ENCODE measurements at regions not wholly inside any gene's neighbourhood (a gene's known extent, or its start where the extent isn't known, plus 50 kb on each side); places are given as distances from the start of the nearest gene placed in this dataset.
A peak's percentile ranks its signal among the peaks of the same experiment; 100 is the strongest.

DNA sequence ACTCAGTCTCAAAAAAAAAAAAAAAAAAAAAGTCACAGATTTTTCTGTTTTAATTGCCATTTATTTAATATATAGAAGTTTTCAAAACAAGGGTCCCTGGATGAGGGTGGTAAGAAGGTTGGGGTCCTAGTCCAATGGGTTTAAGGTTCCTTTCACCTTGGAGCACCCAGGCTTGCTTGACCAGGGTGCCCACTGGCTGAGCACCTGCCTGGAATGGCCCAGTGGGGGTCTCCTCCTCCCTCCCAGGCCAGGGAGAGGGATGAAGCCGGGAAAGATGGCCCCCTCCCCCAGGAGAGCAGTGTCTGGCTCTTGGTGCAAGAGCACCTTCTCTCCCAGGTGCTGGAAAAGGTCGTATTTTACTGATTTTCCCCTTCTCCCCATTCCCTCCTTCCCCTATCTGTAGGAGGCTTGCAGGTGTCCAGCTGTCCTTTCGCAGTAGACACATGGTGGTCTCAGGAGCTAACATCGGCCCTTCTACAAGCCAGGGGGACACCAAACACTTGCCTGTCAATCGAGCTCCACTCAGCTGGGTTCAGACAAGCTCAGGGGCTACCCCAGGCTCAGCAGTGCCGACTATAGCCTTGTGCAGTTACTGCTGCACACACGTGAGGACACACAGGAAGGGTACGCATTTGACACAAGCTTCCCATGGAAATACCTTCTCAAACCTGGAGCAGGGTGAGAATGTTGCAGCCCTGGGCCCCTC lies 112.3 kb upstream of the KLF13 start:
- peaks cover 7 to 26% (median 19%) of the 10 kb centered on the region in 4 donors for H3K4me1 ChIP-seq
- H3K27ac ChIP-seq = peak overlapping the region; percentile 96 to 99 (median 98)
- in situ Hi-C loops (cut with MboI; ENCODE audit: low pct_ligation_motif_present in 1 of 4, low pct_unique_long_range_greater_than_20kb in 1 of 4, low sequenced_read_pairs in 3 of 4) = loop anchor here (5.0 to 25.0 kb wide), 5 partner anchors 98 to 273 kb away; partner anchors contain the start of gene KLF13 (in 1 of the 4)
- no peaks in the 10 kb centered on the region for H3K27me3 ChIP-seq
- no peak overlapping the region for H3K4me3 ChIP-seq
- H3K9me3 ChIP-seq = no peaks in the 10 kb centered on the region
- WGBS, 2 donors (ENCODE audit: low coverage in 1 of 2) = 60 to 82% methylated on average over 1 to 8 of the region's 8 CpGs
- no peak for TF ChIP-seq EP300 (IDR thresholded peaks at IDR 0.05; ENCODE audit: low read depth)
- no peak for TF ChIP-seq POLR2A (IDR thresholded peaks at IDR 0.05)
- TF ChIP-seq POLR2AphosphoS5 (IDR thresholded peaks at IDR 0.05) = no peak
- TF ChIP-seq, protein P1, sequence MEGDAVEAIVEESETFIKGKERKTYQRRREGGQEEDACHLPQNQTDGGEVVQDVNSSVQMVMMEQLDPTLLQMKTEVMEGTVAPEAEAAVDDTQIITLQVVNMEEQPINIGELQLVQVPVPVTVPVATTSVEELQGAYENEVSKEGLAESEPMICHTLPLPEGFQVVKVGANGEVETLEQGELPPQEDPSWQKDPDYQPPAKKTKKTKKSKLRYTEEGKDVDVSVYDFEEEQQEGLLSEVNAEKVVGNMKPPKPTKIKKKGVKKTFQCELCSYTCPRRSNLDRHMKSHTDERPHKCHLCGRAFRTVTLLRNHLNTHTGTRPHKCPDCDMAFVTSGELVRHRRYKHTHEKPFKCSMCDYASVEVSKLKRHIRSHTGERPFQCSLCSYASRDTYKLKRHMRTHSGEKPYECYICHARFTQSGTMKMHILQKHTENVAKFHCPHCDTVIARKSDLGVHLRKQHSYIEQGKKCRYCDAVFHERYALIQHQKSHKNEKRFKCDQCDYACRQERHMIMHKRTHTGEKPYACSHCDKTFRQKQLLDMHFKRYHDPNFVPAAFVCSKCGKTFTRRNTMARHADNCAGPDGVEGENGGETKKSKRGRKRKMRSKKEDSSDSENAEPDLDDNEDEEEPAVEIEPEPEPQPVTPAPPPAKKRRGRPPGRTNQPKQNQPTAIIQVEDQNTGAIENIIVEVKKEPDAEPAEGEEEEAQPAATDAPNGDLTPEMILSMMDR (IDR thresholded peaks at IDR 0.05) = no peak
- H3K36me3 ChIP-seq = no peaks in the 10 kb centered on the region
- intact Hi-C loops (cut with DNase I; ENCODE audit: low total_unique reads) = loop anchor here (5.0 kb wide), 1 partner anchor 223 kb away; no protein-coding TSS in a partner anchor
- no peak for DNase-seq

DNA sequence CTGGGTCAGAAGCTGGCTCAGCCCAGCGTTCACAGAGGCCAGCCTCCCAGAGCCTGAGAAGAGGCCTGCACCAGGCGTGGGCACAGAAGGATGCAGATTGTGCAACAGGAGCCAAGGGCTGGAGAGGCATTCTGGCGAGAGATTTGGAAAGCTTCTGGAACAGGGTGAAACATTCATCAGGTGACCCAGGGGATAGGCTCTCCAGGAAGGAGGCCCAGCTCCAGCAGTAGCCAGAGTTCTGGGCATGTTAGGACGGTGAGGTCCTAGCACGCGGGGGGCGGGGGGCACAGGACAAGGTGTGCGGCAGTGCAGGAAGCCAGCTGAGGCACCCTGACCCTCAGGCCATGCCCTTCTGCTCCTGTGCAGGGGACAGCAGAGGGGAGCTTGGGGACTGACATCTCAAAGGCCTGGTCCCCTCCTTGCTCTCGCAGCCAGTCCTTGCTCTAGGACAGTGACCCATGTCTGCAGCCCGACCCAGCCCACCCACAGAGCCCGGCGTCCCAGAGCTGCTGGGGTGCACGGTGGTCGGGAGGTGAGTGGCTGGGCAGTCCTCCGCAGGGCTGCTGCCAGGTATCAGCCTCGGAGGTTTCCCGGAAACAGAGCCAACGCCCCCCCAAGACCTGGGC lies 111.7 kb upstream of the KLF13 start:
- WGBS, 2 donors (ENCODE audit: low coverage in 1 of 2) = 14% methylated on average over 16 of the region's 18 CpGs; no CpG with 5 or more reads in 1 of the 2 donors
- H3K9me3 ChIP-seq = no peaks in the 10 kb centered on the region
- TF ChIP-seq POLR2AphosphoS5 (IDR thresholded peaks at IDR 0.05) (peak in 1 of 3 donors; percentile 57), EP300 (IDR thresholded peaks at IDR 0.05; ENCODE audit: low read depth) (no peak)
- in situ Hi-C loops (cut with MboI; ENCODE audit: low pct_ligation_motif_present in 1 of 4, low pct_unique_long_range_greater_than_20kb in 1 of 4, low sequenced_read_pairs in 3 of 4) (loop anchor here (5.0 to 25.0 kb wide), 5 partner anchors 97 to 272 kb away; partner anchors contain the start of gene KLF13 (in 1 of the 4)), intact Hi-C loops (cut with DNase I; ENCODE audit: low total_unique reads) (loop anchor here (5.0 kb wide), 3 partner anchors 112 to 272 kb away; partner anchors contain the start of gene KLF13)
- peak overlapping the region; percentile 96 to 99 (median 98) for H3K27ac ChIP-seq
- no peaks in the 10 kb centered on the region for H3K36me3 ChIP-seq
- peaks cover 7 to 25% (median 19%) of the 10 kb centered on the region in 4 donors for H3K4me1 ChIP-seq
- H3K27me3 ChIP-seq = no peaks in the 10 kb centered on the region
- peak overlapping the region in 3 of 4 donors; percentile 44 to 62 (median 57) for H3K4me3 ChIP-seq
- peak; percentile 49 for DNase-seq

DNA sequence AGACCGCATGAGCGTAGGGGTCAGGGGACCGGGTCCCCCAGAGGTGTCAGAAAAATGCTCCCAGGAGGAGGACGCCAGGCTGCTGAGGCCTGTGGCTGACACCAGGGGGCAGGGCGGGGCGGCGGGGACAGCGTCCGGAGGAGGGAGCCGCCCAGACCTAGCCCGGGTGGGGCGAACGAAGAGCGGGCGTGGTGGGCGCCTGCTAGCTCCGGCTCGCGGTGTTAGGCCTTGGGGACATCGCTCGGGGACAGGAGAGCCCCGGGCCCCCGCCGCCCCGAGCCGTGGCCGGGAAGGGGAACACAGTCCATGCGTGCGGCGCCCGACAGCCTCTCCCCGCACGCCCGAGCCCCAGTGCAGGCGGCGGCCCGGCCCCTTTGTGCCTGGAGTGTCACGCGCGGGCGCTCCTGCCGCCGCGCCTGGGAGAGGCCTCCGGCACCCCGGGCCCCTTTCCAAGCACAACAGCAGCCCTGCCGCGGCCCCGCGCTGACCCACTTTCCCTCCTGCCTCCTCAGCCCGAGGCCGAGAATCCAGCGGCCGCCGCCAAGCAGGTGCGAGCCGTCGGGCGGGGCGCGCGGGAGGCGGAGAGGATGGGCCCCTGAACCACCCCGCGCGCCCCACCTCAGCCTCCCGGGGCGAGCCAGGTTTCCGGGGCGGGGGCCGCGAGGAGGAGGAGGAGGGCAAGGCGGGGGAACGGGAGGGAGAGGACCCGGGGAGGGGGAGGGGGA lies 111.0 kb upstream of the KLF13 start:
- TF ChIP-seq, protein P1 (IDR thresholded peaks at IDR 0.05) = peak; percentile 91 to 98 (median 95)
- TF ChIP-seq EP300 (IDR thresholded peaks at IDR 0.05; ENCODE audit: low read depth) (peak; percentile 23), POLR2A (IDR thresholded peaks at IDR 0.05) (peak; percentile 76), POLR2AphosphoS5 (IDR thresholded peaks at IDR 0.05) (peak; percentile 37 to 83 (median 74))
- Histone ChIP-seq H3K4me3 (peak overlapping the region; percentile 44 to 66 (median 60)), H3K27me3 (no peaks in the 10 kb centered on the region), H3K36me3 (no peaks in the 10 kb centered on the region), H3K9me3 (no peaks in the 10 kb centered on the region), H3K4me1 (peaks cover 7 to 25% (median 19%) of the 10 kb centered on the region in 4 donors), H3K27ac (peak overlapping the region; percentile 96 to 99 (median 98))
- in situ Hi-C loops (cut with MboI; ENCODE audit: low pct_ligation_motif_present in 1 of 4, low pct_unique_long_range_greater_than_20kb in 1 of 4, low sequenced_read_pairs in 3 of 4) (loop anchor here (10.0 to 25.0 kb wide), 4 partner anchors 97 to 222 kb away; partner anchors contain the start of gene KLF13 (in 1 of the 4)), intact Hi-C loops (cut with DNase I; ENCODE audit: low total_unique reads) (loop anchor here (5.0 kb wide), 2 partner anchors 112 to 272 kb away; partner anchors contain the start of gene KLF13)
- peak; percentile 92 for DNase-seq
- 0% methylated on average over 61 of the region's 75 CpGs; no CpG with 5 or more reads in 1 of the 2 donors for WGBS, 2 donors (ENCODE audit: low coverage in 1 of 2)

DNA sequence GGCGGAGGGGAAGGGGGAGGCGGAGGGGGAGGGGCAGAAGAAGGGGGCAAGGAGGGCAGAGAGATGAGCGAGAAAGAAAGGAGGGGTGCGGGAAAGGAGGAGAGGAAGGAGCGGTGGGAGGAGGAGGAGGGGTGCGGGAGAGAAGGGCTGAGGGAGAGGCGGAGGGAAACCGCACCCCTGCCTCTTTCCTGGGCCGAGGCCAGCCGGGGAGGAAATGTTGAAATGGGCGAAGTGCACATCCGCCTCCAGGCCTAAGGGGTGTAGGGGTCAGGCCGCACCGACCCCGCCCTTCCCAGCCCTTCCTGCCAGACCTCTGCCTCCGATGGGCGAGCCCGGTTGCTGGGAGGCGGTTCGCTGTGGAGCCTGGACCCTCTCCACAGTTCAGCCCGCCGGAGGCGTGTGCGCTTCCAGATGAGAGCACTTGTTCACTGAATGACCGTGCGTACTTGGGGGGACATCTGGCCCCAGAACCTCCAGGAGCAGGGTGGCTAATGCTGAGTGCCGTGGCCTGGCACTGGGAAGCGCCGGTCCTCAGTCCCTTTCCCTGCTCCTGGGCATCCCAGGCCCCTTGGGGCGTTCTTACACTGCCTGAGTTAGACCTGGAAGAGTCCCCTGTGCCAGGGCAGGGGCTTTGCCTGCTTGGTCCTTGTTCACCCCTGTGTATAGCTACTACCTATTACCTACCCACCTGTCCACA lies 110.3 kb upstream of the KLF13 start:
- 5 to 7% methylated on average over 11 to 28 of the region's 30 CpGs for WGBS, 2 donors (ENCODE audit: low coverage in 1 of 2)
- H3K27me3 ChIP-seq = no peaks in the 10 kb centered on the region
- peak overlapping the region; percentile 96 to 99 (median 98) for H3K27ac ChIP-seq
- H3K4me1 ChIP-seq = peaks cover 7 to 25% (median 19%) of the 10 kb centered on the region in 4 donors
- peak; percentile 51 to 80 (median 70) for TF ChIP-seq POLR2AphosphoS5 (IDR thresholded peaks at IDR 0.05)
- TF ChIP-seq EP300 (IDR thresholded peaks at IDR 0.05; ENCODE audit: low read depth) = peak; percentile 48
- TF ChIP-seq, protein P1 (IDR thresholded peaks at IDR 0.05) = no peak
- peak; percentile 73 for TF ChIP-seq POLR2A (IDR thresholded peaks at IDR 0.05)
- peak; percentile 96 for DNase-seq
- in situ Hi-C loops (cut with MboI; ENCODE audit: low pct_ligation_motif_present in 1 of 4, low pct_unique_long_range_greater_than_20kb in 1 of 4, low sequenced_read_pairs in 3 of 4) = loop anchor here (10.0 to 25.0 kb wide), 4 partner anchors 96 to 221 kb away; partner anchors contain the start of gene KLF13 (in 1 of the 4)
- intact Hi-C loops (cut with DNase I; ENCODE audit: low total_unique reads) = loop anchor here (5.0 kb wide), 2 partner anchors 111 to 271 kb away; partner anchors contain the start of gene KLF13
- no peaks in the 10 kb centered on the region for H3K36me3 ChIP-seq
- H3K9me3 ChIP-seq = no peaks in the 10 kb centered on the region
- peak overlapping the region in 3 of 4 donors; percentile 44 to 62 (median 57) for H3K4me3 ChIP-seq

Data from transverse colon (tissue), 4 donors.